GM12875 (cell line): ENCODE measurements at regions not wholly inside any gene's neighbourhood (a gene's known extent, or its start where the extent isn't known, plus 50 kb on each side); places are given as distances from the start of the nearest gene placed in this dataset.

ENCODE experiments used
- H3K4me3 ChIP-seq: one replicate; pipeline ENCODE4 v1.5.1; 2011; ENCODE audit warnings: low read depth, low read length, control low read depth
- TF ChIP-seq, protein P1 (sequence below): IDR thresholded peaks from 2 replicates; pipeline ENCODE4 v1.5.1; 2011; ENCODE audit warnings: low read depth, mild to moderate bottlenecking, control low read depth, inconsistent platforms, low read length, moderate library complexity, borderline replicate concordance; ENCODE audit not compliant: insufficient read depth

DNA sequence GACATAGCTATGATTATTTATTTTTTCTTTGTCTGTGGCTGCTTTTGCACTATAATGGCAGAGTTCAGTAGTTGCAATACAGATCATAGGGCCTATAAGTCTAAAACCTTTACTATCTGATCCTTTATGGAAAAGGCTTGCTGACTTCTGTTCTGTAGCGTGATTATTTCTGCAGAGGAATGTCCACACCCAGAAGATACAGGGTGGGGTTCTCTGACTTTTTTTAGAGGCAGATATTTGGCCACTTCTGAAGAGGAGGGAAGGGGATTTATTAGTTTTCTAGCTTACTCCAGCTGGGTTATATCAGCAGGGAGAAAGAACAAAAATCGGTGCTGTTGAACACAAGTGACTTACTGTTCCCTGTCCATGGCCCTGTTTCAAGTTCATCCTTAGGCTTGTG, 97.6 kb downstream of the RPE65 start:
- H3K4me3 ChIP-seq, result no peak overlapping the region
- TF ChIP-seq, protein P1, sequence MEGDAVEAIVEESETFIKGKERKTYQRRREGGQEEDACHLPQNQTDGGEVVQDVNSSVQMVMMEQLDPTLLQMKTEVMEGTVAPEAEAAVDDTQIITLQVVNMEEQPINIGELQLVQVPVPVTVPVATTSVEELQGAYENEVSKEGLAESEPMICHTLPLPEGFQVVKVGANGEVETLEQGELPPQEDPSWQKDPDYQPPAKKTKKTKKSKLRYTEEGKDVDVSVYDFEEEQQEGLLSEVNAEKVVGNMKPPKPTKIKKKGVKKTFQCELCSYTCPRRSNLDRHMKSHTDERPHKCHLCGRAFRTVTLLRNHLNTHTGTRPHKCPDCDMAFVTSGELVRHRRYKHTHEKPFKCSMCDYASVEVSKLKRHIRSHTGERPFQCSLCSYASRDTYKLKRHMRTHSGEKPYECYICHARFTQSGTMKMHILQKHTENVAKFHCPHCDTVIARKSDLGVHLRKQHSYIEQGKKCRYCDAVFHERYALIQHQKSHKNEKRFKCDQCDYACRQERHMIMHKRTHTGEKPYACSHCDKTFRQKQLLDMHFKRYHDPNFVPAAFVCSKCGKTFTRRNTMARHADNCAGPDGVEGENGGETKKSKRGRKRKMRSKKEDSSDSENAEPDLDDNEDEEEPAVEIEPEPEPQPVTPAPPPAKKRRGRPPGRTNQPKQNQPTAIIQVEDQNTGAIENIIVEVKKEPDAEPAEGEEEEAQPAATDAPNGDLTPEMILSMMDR, result no peak

DNA sequence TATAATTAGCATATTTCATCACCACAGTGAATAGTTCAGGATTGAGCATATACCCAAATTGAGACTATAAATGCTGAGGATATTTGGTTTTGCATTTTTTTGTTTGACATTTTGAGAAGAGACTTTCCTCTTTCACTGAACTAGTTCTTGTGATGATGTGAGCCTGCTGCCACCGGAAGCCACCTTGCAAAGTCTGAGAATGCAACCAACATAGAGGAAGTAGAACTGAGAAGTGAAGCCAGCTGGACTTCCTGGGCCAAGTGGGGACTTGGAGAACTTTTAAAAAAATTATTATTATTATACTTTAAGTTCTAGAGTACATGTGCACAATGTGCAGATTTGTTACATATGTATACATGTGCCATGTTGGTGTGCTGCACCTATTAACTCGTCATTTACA, 102.3 kb downstream of the RPE65 start:
- TF ChIP-seq, protein P1, result no peak
- H3K4me3 ChIP-seq, result no peak overlapping the region

DNA sequence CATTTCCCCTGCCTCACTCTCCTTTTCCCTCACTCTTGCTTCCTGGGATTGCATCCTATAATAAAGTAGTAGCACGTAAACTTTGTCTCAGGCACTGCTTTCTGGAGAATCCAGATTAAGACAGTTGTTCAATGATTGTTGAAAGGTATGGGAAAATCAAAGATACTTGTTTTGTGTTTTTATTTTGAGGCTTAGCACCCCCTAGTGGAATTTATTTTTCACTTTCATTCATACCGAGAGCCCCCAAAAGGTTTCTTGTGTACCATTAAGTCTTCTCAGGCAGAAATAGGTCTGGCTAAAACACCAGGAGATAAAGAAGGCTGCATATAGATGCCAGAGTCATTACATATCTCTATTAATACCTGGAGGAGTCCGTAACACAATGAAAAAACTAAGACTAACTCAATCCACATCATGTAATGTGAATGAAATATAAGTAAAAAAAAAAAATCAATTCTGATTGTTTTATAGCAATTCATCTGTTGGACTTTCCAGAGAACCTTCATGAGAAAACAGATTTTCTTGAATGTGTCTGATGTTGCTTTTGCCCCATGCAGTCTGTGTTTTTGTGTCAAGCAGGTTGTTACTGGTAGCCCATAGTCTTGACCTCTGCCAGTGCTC, 103.5 kb downstream of the RPE65 start:
- H3K4me3 ChIP-seq, result no peak overlapping the region
- TF ChIP-seq, protein P1, result 0 out of 2 replicates have a peak, but pooled peaks have one; percentile 7

DNA sequence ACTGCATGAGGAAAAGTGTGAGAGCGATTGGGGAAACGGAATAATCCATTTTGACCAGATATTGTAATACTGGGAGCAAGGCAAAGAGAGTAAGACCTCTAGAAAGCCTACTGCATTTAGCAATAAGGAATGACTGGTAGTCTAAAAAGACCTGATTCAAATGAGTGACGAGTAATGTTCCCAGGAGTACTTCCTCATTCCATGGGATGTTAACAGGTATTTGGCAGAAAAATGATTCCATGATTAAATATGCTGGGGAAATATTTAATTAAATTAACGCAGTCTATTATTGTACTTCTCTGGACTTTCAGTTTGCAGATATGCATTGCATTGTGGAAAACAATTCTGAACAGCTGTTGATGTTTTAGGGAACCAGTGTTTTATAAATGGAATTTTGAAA, 105.5 kb downstream of the RPE65 start:
- TF ChIP-seq, protein P1, result no peak
- H3K4me3 ChIP-seq, result no peak overlapping the region

DNA sequence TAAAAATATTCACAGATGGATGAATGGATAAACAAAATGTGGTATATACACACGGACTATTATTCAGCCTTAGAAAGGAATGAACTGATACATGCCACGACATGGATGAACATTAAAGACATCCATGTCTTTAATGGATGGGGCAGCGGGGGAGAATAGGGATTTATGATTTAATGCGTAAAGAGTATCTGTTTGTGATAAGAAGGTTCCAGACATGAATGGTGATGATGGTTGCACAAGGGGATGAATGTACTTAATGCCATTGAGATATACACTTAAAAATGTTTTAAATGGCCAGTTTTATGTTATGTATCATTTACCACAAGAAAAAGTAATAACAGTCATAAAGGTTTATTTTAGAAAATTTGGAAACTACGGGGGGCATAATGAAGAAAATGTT, 108.6 kb upstream of the WLS start:
- TF ChIP-seq, protein P1, result no peak
- H3K4me3 ChIP-seq, result no peak overlapping the region

DNA sequence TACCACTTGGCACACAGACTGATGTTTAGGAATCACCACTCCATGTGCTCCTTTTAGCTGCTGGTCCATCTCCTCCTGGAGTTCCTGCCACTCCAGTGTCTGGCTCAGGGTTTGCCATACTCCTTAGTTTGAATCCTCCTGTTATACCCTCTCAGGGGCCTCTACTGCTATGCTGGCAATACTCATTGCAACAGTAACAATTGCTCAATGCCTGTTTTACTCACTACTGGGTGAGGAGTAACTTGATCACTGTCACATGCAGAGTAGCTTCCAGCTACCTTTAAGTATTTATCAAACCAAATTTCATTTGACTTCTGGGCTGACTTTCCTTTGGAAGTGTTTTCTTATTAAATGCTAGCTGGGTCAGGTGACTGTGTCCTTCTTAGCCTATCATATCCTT, 107.2 kb upstream of the WLS start:
- H3K4me3 ChIP-seq, result no peak overlapping the region
- TF ChIP-seq, protein P1, result no peak

DNA sequence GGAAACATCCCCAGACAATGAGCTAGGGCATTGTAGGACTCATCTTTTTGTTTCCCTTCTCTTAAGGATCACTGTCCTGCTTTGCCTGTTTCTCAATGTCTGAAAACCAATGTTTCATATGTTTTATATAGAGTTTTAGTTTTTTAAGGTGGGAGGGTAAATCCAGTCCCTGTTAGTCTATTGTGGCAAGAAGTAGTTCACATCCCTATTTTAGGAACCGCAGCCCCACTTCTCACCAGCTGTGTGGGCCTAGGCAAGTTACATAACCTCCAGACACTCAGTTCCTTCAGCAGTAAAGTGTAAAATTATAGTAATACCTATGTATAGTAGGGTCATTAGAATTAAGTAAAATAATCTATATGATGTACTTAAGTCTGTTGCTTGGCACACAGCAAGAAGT, 105.8 kb upstream of the WLS start:
- H3K4me3 ChIP-seq, result no peak overlapping the region
- TF ChIP-seq, protein P1, result no peak
